A204.1 (cell line): ENCODE measurements at regions not wholly inside any gene's neighbourhood (a gene's known extent, or its start where the extent isn't known, plus 50 kb on each side); places are given as distances from the start of the nearest gene placed in this dataset.

Source experiments
- FAIRE-seq: peaks from 2 replicates; lab custom pipeline; 2012; peaks lifted over from hg19 to GRCh38; lab: Jason Lieb, UNC

DNA sequence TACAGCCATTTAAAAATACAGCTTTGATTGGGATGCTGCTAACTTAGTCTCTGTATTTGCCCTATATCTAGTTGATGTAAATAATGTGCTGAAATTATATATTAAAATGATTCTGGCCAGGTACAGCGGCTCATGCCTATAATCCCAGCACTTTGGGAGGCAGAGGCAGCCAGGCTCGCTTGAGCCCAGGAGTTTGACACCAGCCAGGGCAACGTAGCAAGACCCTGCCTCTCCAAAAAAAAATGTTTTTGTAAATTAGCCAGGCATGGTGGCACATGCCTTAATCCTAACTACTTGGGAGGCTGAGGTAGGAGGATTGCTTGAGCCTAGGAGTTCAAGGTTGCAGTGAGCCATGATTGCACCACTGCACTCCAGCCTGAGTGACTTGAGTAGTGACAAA is 143.8 kb upstream of the CELF2 start:
- FAIRE-seq, result no peak

DNA sequence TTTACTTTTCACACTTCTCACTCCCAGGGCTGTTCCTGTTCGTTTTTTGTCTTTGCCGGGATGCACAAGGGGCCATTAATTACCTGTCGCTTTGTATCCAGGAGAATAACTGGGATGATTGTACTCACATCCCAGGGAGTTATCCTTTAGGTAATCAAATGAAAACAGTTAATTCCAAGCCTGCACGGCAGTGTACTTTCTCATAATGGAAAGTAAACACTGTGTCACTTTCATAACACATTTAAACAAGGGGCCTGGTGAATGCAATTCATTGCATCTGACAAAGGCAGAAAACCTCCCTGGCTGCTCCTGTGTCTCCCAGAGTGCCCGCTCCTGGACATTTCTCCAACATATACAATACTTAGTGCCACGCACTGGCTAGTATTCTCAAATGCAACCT is 138.7 kb upstream of the CELF2 start:
- no peak for FAIRE-seq

DNA sequence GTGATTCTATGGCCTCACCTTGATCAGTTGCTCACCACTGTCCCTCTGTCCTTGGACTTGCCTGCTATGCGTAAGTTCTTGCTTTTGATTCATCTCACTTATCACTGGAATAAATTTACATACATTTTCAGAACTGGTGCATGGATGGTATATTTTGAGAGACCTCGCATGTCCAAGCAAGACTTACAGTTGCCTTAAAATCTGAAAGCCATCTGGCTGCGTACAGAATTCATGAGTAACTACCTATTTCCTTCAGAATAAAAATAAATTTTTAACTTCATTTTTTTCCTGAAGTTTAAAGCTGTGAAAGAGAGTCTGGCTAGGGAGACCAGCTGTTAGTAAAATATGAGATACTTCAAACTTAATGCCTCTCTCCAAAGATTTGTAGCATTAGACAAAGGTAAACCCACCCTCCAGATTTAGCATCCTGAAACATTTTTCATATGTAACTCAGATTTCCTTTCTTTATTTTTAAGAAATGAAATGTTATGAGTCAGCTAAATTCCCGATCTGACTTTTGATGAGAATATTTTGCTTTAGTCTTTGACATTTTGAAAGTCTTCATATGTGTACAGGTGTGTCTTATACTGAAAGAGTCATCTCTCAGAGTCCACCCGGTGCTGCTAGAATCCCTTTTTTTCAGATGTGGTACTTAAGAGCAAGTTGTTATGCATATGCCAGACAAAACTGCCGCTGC is 136.4 kb upstream of the CELF2 start:
- no peak for FAIRE-seq

DNA sequence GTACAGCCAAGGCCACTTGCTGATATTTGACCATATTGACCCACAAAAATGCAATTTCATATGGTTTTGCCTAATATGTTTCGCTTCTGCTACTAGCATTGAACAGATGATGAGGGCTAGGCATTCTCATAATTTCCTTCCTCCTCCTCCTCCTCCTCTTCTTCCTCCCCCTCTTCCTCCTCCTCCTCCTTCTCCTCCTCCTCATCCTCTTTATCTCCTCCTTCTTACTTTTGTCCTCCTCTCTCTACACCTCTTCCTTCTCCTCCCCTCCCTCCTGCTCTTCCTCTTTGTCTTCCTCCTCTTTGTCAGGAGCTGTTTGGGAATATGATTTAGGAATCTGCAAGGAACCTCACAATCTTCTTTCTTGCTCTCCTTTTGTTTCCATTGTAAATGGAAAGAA is 133.9 kb upstream of the CELF2 start:
- no peak for FAIRE-seq

DNA sequence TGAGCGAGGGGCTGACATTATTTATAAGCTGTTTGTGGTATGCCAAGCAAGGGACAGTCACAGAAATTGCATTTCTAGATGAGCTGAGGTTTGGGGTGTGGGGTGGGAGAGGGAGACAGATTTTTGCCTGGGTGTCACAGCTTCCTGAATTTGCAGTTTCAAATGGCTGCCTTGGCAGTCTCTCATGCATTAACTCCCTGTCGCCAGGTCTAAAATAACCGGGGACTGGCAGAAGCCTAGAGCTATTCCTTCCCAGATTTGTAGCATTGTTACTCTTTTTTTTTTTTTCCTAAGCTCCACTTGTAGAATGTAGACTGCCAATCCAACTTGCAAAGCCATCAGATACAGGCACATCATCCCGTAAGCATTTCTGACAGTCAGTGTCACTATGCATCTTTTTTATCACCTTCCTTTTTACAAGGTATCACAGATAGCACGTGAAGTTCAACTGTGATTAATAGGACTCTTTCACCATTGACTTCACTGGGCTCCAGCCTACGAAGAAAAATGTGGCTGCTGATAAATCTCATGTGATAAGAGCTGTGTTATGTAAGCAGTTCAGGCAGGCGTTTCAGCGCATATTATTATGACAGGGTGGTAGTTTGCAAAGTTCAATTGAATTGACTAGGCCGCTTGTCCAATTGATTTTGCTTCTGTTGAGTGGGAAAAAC is 130.7 kb upstream of the CELF2 start:
- FAIRE-seq, result no peak

DNA sequence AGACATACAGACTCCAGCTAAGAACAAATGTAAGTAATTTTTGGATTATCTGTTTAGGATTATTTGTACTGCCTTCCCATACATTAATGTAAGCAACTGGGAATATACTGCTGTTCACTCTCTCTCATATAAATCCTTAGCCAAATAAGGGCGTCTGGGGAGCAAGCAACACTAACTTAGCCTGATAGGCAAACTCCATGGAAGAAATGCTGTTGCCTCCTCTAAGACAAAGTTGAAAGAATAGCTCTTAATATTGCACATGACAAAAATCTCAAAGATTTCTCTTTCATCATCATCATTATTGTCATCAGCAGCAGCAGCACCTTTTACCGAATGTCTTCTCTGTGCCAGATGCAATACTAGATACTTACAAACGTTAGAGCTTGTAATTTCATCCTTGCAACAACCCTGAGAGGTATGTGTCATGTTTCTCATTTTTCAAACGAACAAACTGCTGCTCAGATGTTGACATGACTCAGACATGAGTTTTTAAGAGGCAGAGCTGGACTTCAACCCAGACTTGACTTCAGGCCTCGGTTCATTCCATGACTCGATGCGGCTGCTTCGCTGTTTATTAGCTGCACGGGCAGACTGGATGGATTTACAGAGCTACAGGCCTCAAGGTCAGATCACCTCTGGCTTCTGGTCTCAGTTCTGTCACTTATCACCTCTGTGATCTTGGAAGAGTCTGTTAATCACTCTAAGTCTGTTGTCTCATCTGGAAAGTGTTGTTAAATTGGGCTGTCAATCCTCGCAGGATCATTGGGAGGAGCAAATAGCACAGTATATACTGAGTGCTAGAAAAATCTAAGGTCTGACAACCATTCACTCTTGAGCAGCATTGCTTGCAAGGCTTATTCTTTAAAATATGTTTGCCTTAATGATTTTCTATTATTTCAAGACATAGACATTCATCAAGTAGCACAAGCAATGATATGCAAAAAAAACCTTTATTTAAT is 126.3 kb upstream of the CELF2 start:
- FAIRE-seq, result no peak

DNA sequence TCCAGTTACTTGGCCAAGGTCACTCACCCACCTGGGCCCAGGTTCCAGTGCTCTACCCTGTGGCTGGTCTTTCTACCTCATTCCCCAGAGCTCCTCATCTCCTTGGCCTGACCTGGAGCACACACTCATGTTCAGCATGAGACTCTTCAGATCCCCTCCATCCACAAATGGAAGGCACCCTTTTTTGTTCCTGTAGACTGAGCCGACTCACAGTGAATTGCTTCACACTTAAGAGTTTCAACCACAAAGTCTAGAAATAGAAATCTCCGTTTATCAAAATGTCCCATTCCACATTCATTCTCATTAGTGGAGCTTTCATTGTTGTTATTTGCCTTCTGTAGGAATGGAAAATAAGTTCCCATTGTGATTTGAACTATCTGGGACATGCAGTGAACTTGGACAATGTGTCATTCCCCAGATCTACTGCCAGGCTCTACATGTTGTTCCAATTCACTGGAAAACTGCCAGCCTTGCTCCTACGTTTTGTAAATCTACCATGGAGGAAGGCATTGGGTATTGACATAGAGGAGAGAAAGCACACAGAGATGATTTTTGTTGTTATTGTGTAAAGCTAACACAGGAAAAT is 125.3 kb upstream of the CELF2 start:
- FAIRE-seq, result no peak

DNA sequence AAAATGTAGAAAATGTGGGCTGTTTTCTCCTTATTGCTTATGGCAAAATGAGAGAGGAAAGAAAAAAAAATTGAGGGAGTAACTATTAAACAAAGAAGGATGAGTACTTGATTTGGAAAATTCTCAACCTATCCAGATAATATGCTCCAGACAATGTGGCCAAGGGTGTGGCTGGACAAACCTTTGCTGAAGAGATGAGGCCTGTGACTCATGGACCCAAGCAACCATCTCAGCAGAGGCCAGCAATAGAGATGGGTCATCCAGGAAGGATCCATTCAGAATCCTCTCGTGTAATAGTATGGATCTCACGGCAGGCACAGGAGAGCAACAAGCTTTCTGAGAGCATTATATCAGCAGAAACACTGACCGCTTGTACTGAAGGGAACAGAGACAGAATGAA is 120.3 kb upstream of the CELF2 start:
- no peak for FAIRE-seq

DNA sequence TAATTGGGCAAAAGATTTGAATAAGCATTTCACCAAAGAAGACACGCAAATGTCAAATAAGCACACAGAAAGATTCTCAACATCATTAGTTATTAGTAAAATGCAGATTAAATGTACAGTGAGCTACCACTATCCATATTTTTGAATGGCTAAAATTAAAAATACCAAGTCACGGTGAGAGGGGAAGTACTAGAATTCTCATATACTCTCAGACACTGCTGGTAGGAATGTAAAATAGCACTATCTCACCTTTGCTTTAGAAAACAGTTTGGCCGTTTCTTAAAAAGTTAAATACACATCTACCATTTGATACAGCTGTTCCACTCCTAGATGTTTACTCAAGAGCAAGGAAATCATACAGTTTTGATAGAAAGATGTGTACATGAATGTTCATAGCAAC is 115.8 kb upstream of the CELF2 start:
- FAIRE-seq, result no peak

DNA sequence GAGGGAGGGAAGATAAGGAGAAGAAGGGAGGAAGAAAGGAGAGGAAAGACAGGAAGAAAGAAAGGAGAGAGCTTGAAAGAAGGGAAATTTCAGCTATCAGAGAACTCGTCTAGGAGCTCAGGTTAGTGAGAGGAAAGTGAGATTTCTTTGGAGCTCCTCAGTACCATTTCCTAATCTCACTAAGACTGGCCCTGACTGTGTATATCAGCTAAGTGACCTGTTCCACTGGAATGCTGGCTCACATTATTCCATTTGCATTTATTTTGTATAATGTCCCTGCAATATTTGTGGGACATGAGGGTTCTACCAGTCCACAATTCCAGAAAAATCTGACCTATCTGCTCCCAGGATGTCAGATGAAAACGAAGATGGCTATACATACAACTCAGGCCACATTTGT is 114.7 kb upstream of the CELF2 start:
- FAIRE-seq, result no peak

DNA sequence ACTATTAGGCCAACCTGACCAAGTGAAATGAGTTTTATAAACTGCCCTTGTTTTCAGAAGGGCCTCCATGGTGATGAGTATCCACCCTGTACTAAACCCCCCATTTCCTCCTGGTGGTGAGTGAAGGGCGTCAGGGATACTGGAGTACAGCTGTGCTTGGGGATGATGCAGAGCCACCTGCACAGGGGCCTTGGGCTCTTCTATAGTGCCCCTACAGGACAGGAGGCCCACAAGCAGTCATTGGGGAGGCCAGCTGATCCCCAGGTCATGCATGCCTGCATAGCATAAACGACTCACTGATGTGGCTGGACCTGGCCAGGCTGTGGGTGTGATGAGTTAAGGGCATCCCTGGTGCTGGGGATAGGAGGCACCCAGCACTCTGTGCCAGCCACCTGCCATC is 114.1 kb upstream of the CELF2 start:
- FAIRE-seq, result no peak

DNA sequence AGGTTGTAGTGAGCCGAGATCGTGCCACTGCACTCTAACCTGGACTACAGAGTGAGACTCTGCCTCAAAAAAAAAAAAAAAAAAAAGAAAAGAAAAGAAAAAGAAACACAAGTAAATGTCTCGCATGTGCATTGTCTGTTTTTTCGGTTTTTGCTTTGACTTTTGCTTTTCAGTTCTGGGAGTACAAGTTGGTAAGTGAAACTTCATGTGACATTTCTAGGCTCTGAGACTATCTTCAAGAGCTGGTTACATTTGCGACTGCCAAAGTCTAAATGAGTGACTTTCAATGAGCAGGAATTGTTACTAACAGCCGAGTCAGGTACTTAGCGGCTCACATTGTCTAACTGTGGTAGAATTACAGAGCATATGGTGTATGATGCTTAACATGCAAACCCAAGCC is 107.0 kb upstream of the CELF2 start:
- no peak for FAIRE-seq

DNA sequence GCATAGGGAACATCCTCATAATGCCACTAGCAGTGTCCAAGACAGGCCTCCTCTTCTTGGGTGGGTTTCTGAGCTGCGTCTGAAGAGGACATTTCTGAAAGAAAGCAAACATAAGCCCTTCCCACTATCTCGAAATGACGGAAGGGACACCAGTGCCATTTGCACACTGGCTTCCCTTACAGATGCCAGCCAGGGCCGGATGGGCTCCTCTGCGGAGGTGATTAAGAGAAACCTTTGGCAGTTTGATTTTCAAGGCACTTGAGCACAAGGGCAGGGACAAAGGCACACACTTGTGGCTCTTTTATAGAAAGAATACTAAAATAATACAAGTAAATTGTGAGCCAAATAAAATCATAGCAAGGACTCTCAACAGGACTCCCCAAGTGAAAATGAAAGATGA is 106.6 kb upstream of the CELF2 start:
- no peak for FAIRE-seq

DNA sequence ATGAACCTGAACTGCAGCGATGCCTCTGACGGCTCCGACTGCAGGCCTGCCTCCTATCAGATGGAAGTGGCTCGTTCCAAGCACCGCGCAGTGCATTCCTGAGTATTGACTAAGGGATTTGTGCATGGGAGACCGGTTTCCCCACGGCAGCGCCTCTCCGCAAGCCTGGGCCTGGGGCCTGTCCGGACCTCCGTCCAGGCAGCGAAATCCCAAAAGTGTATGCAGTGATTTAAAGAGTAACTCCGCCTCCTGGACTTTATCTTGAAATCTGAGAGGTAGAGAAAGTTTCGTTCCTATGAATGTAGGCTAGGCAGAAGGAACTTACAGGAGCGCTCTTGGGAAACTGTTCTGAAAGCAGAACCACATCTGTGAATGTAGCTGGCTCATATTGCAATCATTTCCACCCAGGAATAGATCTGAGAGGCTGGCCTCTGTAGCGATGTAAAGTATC is 106.2 kb upstream of the CELF2 start:
- no peak for FAIRE-seq

DNA sequence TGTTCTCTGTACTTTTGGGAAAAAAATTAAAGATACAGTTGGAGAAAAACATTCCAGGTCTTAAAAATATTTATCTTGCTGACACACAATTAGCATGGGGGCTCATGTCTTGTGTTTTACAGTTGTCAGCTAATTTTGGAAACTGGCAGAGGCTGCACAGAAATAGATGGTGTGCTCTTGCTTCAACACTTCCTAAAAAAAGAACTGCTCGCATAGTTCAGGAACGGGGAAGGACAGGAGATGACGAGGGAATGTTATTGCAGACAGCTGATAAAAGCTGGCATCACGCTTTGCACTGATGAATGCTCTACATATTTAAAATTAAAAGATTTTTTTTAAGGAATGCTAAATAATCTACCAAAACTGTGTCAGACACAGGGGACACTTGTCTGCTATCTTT is 103.5 kb upstream of the CELF2 start:
- FAIRE-seq, result no peak

DNA sequence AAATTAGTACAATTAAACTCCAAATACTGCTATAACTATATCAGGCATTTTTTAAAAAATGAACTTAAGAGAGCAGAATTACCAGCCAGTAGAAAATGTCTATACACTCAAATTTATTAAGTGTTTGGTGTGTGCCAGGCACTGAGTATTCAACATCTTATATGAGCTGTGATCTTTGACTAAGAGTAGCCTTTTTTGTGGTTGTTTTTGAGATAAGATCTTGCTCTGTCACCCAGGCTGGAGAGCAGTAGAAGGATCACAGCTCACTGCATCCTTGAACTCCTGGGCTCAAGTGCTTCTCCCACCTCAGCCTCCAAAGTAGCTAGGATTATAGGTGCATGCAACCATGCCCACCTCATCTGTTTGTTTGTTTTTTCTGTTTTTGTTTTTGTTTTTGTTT is 102.5 kb upstream of the CELF2 start:
- FAIRE-seq, result no peak

DNA sequence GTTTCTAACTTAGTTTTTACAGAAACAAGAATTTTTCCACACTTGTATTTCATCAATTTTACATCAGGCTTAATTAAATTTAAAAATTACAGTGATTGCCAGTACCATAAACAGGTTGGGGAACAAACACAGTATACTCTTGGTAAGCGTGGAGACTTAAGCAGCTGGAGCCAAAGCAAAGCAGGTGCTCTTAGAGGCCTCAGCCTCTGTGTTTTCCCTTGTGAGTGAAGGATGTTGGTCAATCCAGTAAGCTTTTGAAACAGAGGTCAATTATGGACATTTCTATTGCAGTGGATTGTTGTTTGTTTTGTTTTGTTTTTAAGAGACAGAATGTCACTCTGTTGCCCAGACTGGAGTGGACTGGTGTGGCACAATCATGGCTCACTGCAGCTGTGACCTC is 100.6 kb upstream of the CELF2 start:
- FAIRE-seq, result no peak

DNA sequence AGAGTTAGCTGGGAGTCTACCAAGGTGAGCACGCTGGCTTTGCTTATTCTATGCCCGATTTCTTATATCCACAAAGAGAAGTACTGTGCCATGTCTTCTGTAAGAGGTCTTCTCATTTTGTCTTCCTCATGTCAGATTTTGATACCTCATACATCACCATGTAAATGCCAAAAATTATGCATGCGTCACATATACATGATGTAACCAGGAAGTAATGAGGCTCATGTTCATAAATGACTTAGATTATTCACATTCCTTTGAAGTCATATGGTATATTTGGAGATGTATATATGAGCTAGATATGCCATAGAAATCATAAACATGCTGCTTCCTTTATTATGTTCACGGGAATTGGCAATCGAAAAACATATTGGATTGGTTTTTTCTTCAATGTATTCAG is 97.7 kb upstream of the CELF2 start:
- no peak for FAIRE-seq

DNA sequence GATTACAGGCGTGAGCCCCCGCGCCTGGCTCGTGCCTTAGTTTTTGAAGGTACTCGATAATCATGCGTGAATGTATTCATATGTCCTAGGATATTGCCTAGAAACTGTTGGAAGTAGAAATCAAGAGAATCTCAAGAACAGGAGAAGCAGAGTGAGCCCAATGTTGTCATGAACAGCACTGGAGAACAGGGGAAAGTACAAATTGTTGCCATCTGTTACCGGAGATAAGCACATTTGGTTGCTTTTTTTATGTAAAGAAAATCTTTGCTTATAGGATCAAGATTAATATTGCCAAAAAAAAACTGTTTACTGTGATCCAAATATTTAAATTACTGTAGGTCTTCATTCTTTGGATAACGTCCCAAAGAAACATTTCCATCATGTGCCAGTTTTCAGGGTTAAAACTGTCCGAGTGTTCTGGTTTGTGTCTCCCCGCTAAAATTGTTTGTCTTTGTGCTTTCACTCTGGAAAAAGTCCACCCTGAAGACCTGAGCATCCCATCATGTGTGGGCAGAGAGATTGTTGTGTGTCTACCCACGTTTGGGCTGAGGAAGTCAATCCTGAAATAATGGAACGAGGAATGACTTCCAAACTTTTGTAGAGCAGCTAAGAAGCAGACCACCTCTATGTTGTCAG is 95.7 kb upstream of the CELF2 start:
- FAIRE-seq, result no peak

DNA sequence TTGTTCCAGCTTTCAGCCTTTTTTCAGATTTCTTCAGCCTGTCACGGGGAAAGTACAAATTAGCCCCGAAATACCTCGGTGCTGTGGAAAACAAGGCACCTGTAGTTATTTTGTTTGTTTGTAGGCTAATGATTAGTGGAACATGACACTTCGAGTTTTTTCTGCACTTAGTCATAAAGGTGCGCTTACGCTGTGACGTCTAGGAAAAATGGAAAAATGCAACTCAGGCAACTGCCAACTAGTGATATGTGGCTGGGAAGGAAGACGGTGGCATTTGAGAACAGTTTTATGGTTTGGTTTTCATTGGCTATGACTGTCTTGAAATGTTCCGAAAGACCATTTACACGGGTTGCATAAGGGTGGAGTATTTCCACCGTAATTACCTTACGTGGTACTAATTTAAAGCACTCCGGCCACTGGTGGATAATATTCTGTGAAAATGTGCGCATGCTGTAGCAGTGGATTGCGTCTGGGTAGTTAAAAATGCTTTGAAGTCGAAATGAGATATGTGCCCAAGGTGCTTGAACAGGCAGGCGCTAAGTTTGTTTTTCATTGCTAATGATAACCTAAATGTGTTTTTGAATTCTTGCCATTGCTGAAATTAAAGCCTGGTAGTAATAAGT is 94.5 kb upstream of the CELF2 start:
- FAIRE-seq, result no peak

DNA sequence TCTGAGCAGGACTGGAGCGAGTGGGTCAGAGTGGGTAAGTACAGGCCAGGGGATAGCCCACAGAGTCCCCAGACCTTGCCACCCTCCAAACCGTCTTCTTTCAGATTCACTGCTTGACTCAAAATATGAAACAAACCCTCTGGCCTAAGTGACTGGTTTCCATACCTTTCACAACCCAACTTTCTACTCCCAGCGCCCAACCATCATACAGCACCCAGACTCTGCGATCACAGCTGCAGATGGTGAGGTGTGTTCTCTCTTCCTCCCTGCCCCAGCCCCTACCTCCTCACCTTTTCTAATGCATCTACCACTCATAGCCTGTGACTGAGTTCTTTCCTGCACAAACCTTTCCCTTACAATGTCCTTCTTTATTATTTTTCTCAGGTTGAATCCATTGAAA is 92.0 kb upstream of the CELF2 start:
- no peak for FAIRE-seq

DNA sequence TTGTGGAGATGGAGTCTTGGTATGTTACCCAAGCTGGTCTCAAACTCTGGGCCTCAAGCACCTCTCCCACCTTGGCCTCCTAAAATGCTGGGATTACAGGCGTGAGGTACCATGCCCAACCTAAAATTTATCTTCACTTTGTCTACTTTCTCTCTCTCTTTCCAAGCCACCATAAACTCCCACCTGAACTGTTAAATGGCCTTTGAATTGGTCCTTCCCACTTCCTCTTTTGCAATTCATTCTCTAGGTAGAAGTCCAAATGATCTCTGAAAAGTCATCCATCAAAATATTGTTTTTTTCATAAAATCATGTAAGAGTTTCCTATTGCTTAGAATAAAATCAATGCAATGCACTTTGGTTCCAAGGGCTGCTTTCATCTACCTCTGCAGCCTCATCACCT is 90.1 kb upstream of the CELF2 start:
- no peak for FAIRE-seq
